WTC11 (cell line): ENCODE measurements at regions not wholly inside any gene's neighbourhood (a gene's known extent, or its start where the extent isn't known, plus 50 kb on each side); places are given as distances from the start of the nearest gene placed in this dataset.

ENCODE experiments used
- ATAC-seq: fragments of 200-7000 bp; cut with Tn5 transposase; 2 replicates; pipeline ENCODE4 v1.10.0; 2021; ENCODE audit warnings: mild to moderate bottlenecking, moderate library complexity
- CTCF ChIA-PET: fragments of 300-600 bp; sonication (Branson Sonifier 250); formaldehyde crosslinking; loops from one replicate; lab custom pipeline; 2021; ENCODE audit warnings: antibody characterized with exemption; lab: Charles Lee
- POLR2A ChIA-PET: fragments of 350-600 bp; sonication (Branson Sonifier 250); formaldehyde crosslinking; loops from one replicate; lab custom pipeline; 2021; ENCODE audit warnings: antibody characterized with exemption; lab: Charles Lee
- DNase-seq: peaks from one replicate; pipeline ENCODE4 v3.0.0; 2021; ENCODE audit warnings: low spot score
- H3K27ac Mint-ChIP-seq: 2 replicates; pipeline ENCODE4 v1.8.0; 2021; ENCODE audit warnings: mixed read lengths
- H3K27me3 Mint-ChIP-seq: 2 replicates; pipeline ENCODE4 v1.8.0; 2021; ENCODE audit warnings: low read depth, mild to moderate bottlenecking, moderate library complexity, mixed read lengths
- H3K36me3 Mint-ChIP-seq: 2 replicates; pipeline ENCODE4 v1.8.0; 2021; ENCODE audit warnings: mixed read lengths
- H3K4me1 Mint-ChIP-seq: 2 replicates; pipeline ENCODE4 v1.8.0; 2022; ENCODE audit warnings: mixed read lengths
- H3K4me3 Mint-ChIP-seq: 2 replicates; pipeline ENCODE4 v1.8.0; 2021; ENCODE audit warnings: mild to moderate bottlenecking, moderate library complexity, mixed read lengths
- H3K9me3 Mint-ChIP-seq: 2 replicates; pipeline ENCODE4 v1.8.0; 2021; ENCODE audit warnings: mixed read lengths
- ARID4B ChIP-seq: sonication (generic); formaldehyde crosslinking; IDR thresholded peaks from 2 replicates; pipeline ENCODE4 v1.8.0; 2023; ENCODE audit warnings: missing genetic modification reagents, mild to moderate bottlenecking, borderline replicate concordance
- CTCF ChIP-seq: fragments of 200-600 bp; IDR thresholded peaks from 2 replicates; pipeline ENCODE4 v1.8.0; 2022; ENCODE audit warnings: antibody characterized with exemption
- ELF4 ChIP-seq: sonication (generic); formaldehyde crosslinking; IDR thresholded peaks from 2 replicates; pipeline ENCODE4 v1.8.1; 2022; ENCODE audit warnings: low read depth, mild to moderate bottlenecking, moderate library complexity, missing genetic modification reagents
- FOXP1 ChIP-seq: sonication (generic); formaldehyde crosslinking; IDR thresholded peaks from 2 replicates; pipeline ENCODE4 v1.8.0; 2022; ENCODE audit warnings: missing genetic modification reagents, mild to moderate bottlenecking, moderate library complexity, borderline replicate concordance
- JUN ChIP-seq: sonication (generic); formaldehyde crosslinking; IDR thresholded peaks from 2 replicates; pipeline ENCODE4 v1.8.0; 2023; ENCODE audit warnings: mild to moderate bottlenecking, missing genetic modification reagents
- NR3C1 ChIP-seq: sonication (generic); formaldehyde crosslinking; conservative IDR thresholded peaks from 2 replicates; pipeline ENCODE4 v1.8.1; 2023; ENCODE audit warnings: low read depth, mild to moderate bottlenecking, missing genetic modification reagents
- ZNF232 ChIP-seq: sonication (generic); formaldehyde crosslinking; IDR thresholded peaks from 2 replicates; pipeline ENCODE4 v1.8.0; 2022; ENCODE audit warnings: mild to moderate bottlenecking, missing genetic modification reagents
- ZNF396 ChIP-seq: fragments of 250-450 bp; sonication (Bioruptor Pico); IDR thresholded peaks from 2 replicates; pipeline ENCODE4 v1.8.0; 2021; ENCODE audit warnings: mild to moderate bottlenecking, moderate library complexity, borderline replicate concordance
- ZNF532 ChIP-seq: fragments of 250-450 bp; sonication (Bioruptor Pico); IDR thresholded peaks from 2 replicates; pipeline ENCODE4 v1.9.0; 2021; ENCODE audit warnings: mild to moderate bottlenecking, borderline replicate concordance

- TF ChIP-seq CTCF, result no peak
These were observed 303.3 kb upstream of the ACTBL2 start (continued) for GRCh38 chr5:57785946-57786345.

- POLR2A ChIA-PET, result no interaction called here
- Mint-ChIP-seq H3K4me1 (peaks cover 17% of the 10 kb centered on the region), H3K4me3 (no peak overlapping the region), H3K36me3 (no peaks in the 10 kb centered on the region), H3K27me3 (no peaks in the 10 kb centered on the region), H3K9me3 (no peaks in the 10 kb centered on the region), H3K27ac (no peak overlapping the region)
- no peak for ATAC-seq
- no peak for DNase-seq
- CTCF ChIA-PET, result no interaction called here
- TF ChIP-seq NR3C1 (CRISPR knock-in tag) (no peak), JUN (CRISPR knock-in tag) (no peak), ZNF232 (CRISPR knock-in tag) (no peak), FOXP1 (no peak), ELF4 (CRISPR knock-in tag) (no peak), ZNF396 (no peak), ARID4B (no peak), ZNF532 (CRISPR knock-in tag) (no peak)
These were observed 301.5 kb upstream of the ACTBL2 start for GRCh38 chr5:57784121-57784520.

- no peaks in the 10 kb centered on the region for H3K36me3 Mint-ChIP-seq
- H3K27ac Mint-ChIP-seq, result no peak overlapping the region
- no peaks in the 10 kb centered on the region for H3K9me3 Mint-ChIP-seq
- ChIA-PET POLR2A (no interaction called here), CTCF (no interaction called here)
- no peaks in the 10 kb centered on the region for H3K27me3 Mint-ChIP-seq
- no peak overlapping the region for H3K4me3 Mint-ChIP-seq
- ATAC-seq (no peak), DNase-seq (no peak)
- TF ChIP-seq ZNF532 (CRISPR knock-in tag), result no peak
- H3K4me1 Mint-ChIP-seq, result peaks cover 18% of the 10 kb centered on the region
These were observed 301.1 kb upstream of the ACTBL2 start for GRCh38 chr5:57783693-57784092.
